Mesodermal cell (in vitro differentiated cells): ENCODE measurements at regions not wholly inside any gene's neighbourhood (a gene's known extent, or its start where the extent isn't known, plus 50 kb on each side); places are given as distances from the start of the nearest gene placed in this dataset.

Experiments
- H3K27ac ChIP-seq: 2 replicates; pipeline ENCODE4 v1.7.0; 2013; ENCODE audit warnings: mild to moderate bottlenecking, low read depth, low read length, moderate library complexity; ENCODE audit not compliant: severe bottlenecking
- H3K36me3 ChIP-seq: 2 replicates; pipeline ENCODE4 v1.7.1; 2013; ENCODE audit warnings: mild to moderate bottlenecking, low read length, moderate library complexity; ENCODE audit not compliant: control insufficient read depth, insufficient read depth
- H3K4me1 ChIP-seq: one replicate; pipeline ENCODE4 v1.7.1; 2013; ENCODE audit warnings: mild to moderate bottlenecking, low read length; ENCODE audit not compliant: insufficient read depth, control insufficient read depth, poor library complexity, severe bottlenecking
- H3K4me3 ChIP-seq: 2 replicates; pipeline ENCODE4 v1.7.0; 2013; ENCODE audit warnings: low read length, control low read depth, mild to moderate bottlenecking; ENCODE audit not compliant: insufficient read depth, poor library complexity, severe bottlenecking; ENCODE audit errors: extremely low read depth
- H3K9me3 ChIP-seq: 2 replicates; pipeline ENCODE4 v1.7.1; 2013; ENCODE audit warnings: mild to moderate bottlenecking, low read length, moderate library complexity; ENCODE audit not compliant: control insufficient read depth
- WGBS, 2 experiments: methylation state at CpG; one replicate each; pipeline ENCODE4 v1.1.5; 2013; ENCODE audit warnings: missing lambda C conversion rate in 2 of 2; ENCODE audit not compliant: insufficient coverage in 2 of 2; 5-methylcytosine and 5-hydroxymethylcytosine counted together

DNA sequence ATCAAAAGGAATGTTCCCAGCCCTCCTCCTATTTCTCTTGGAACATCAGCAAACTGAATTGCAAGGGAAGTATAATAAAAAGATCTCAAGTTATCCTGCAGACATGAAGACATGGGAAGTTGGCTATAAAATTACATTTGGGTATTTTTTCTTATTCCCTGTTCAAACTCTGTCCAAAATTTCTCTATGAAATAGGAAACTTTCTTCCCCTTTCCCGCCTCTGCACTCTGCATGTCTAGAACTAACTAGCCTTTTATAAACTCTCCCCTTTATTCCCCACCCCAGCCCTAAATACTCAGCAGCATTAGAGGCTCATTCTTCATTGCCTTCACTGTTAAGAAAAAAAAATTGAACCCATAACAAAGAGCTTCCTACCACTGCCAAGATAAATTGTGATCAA is 126.7 kb upstream of the EDNRA start:
- Histone ChIP-seq H3K36me3 (no peaks in the 10 kb centered on the region), H3K27ac (no peak overlapping the region), H3K9me3 (no peaks in the 10 kb centered on the region), H3K4me3 (no peak overlapping the region), H3K4me1 (peaks cover 6% of the 10 kb centered on the region)
- 89 to 100% methylated on average over 1 of the region's 1 CpG for WGBS, 2 experiments

DNA sequence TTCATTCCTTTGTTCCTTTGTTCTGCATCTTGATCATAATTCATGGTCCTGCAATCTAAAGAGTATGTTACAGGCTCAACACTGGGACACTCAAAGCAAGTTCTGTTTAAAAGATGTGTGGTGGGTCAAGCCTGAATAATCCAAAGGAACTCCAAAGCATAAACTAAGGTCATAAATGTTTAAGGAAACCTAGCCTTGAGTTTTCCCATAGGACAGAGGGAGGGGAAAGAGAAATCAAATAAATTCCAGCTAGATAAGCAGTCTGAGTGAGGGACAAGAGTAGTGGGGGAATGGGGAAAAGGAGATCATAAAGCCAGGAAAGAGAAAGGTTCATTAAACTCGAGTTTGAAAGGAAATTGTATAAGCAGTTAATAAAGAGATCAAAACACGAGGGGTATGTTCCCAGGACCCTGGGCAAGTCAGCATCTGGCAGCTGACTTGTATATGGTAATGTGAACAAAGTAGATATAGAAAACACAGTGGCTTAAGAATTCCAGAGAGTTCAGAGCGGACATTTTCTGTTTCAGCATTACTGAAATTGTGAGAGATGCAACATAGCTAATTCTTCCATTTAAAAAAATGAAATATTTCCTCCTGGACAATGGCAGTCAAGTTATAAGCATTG is 125.8 kb upstream of the EDNRA start:
- Histone ChIP-seq H3K4me1 (peaks cover 9% of the 10 kb centered on the region), H3K27ac (no peak overlapping the region), H3K36me3 (no peaks in the 10 kb centered on the region), H3K9me3 (no peaks in the 10 kb centered on the region), H3K4me3 (no peak overlapping the region)
- 55 to 67% methylated on average over 2 to 3 of the region's 3 CpGs for WGBS, 2 experiments

DNA sequence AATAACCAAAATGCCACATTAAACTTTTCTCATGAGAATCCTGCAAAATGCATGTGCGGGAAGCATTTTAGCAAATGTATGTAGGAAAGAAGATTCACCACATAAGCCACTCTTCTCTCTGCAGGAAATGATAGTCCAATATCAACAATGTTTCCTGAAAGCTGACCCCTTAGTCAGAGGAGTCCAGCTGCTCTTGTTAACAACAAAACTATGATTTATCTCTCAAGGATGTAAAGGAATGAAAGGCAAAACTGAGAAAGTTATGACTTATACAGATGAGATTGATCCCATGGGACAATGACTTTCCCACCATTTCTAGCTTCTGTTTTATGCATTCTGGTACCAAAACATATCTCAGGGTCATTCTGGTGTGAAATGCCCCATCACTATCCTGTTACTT is 125.0 kb upstream of the EDNRA start:
- no CpG with 5 or more reads among the region's 1 CpG for WGBS, 2 experiments
- no peaks in the 10 kb centered on the region for H3K36me3 ChIP-seq
- H3K9me3 ChIP-seq: no peaks in the 10 kb centered on the region
- peaks cover 16% of the 10 kb centered on the region for H3K4me1 ChIP-seq
- H3K27ac ChIP-seq: no peak overlapping the region
- H3K4me3 ChIP-seq: no peak overlapping the region

DNA sequence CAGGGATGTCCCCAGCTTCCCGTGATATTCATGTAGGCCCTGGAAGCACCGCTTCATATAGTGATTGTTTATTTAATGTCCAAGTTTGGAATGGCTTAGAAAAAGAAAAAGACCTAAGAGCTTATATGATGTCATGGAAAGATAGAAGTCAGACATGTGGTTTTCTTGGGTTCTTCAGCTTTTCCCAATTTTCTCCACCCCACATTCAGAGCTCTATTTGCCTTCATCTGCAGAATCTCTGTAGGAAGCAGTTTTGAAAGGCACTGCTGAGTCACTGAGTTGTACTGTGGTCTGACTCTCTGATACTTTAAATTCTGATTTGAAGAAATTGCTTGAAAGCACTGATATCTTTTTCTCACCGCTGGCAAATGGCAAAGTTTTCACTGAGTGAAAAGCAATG is 120.6 kb upstream of the EDNRA start:
- Histone ChIP-seq H3K36me3 (no peaks in the 10 kb centered on the region), H3K9me3 (no peaks in the 10 kb centered on the region), H3K4me3 (no peak overlapping the region), H3K27ac (peak overlapping the region; percentile 77), H3K4me1 (peaks cover 20% of the 10 kb centered on the region)
- no CpG with 5 or more reads among the region's 3 CpGs for WGBS, 2 experiments

DNA sequence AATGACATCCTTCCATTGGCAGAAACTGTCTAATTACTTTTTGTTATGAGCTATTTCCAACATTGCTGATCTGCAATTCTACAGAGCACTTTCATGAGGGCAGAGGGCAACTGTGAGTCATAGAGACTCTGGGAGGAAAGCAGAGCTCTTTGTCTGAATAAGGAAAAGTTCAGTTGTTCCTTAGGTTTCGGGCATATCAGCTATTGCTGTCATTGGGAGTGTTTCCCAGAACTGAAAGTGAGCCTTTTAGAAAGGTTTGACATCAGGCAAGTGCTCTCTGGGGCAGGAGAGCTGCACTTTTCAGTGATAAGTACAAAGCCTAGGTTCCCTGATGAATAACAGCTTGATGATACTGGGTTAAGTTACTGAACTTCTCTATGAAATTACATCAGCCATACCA is 119.2 kb upstream of the EDNRA start:
- Histone ChIP-seq H3K9me3 (no peaks in the 10 kb centered on the region), H3K4me3 (no peak overlapping the region), H3K36me3 (no peaks in the 10 kb centered on the region), H3K27ac (peak overlapping the region; percentile 89), H3K4me1 (peaks cover 14% of the 10 kb centered on the region)
- WGBS, 2 experiments: 36 to 60% methylated on average over 1 of the region's 1 CpG

DNA sequence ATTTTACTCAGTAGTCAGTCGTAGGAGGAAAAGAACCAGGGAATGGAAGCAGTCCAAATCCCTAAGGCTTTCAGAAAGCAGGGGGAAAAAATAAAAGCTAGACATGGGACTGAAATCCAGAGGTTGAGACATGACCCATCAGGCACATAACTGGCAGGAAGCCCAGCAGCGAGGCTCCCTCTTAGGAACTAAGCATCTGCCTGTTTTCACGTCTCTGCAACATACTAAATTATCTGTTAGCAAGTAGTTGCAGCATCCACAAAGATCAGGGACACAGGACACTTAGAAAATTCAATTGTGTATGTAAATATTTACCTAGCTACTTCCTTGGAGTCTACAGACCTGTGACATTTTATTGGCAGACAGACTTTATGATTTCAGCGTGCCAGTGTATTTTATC is 118.0 kb upstream of the EDNRA start:
- Histone ChIP-seq H3K4me3 (no peak overlapping the region), H3K36me3 (no peaks in the 10 kb centered on the region), H3K27ac (no peak overlapping the region), H3K4me1 (peaks cover 14% of the 10 kb centered on the region), H3K9me3 (no peaks in the 10 kb centered on the region)
- 85 to 93% methylated on average over 2 of the region's 4 CpGs for WGBS, 2 experiments

GRCh38 chr4:147363514-147363913 is 117.4 kb upstream of the EDNRA start:
- H3K4me1 ChIP-seq: peaks cover 14% of the 10 kb centered on the region
- no peak overlapping the region for H3K27ac ChIP-seq
- no peaks in the 10 kb centered on the region for H3K36me3 ChIP-seq
- 86 to 90% methylated on average over 1 of the region's 2 CpGs for WGBS, 2 experiments
- no peak overlapping the region for H3K4me3 ChIP-seq
- H3K9me3 ChIP-seq: no peaks in the 10 kb centered on the region

DNA sequence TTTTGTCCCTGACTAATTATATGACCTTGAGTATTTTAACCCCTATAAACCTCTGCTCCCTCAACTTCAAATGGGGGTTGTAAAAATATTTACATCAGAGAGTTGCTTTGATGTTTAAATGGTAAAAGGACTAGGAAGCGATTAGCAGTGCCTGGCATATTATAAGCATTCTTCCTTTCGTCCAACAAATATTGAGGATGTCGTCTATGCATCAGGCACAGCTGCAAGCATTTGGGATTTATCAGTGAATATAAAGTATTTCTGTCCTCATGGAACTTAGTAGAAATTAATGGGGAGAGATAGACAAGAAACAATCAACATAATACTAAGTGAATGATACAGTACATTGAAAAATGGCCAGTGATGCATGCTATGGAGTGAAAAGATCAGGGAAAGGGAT is 115.5 kb upstream of the EDNRA start:
- H3K4me1 ChIP-seq: peaks cover 9% of the 10 kb centered on the region
- H3K9me3 ChIP-seq: no peaks in the 10 kb centered on the region
- 100% methylated on average over 2 of the region's 3 CpGs for WGBS, 2 experiments
- H3K27ac ChIP-seq: no peak overlapping the region
- no peaks in the 10 kb centered on the region for H3K36me3 ChIP-seq
- no peak overlapping the region for H3K4me3 ChIP-seq

DNA sequence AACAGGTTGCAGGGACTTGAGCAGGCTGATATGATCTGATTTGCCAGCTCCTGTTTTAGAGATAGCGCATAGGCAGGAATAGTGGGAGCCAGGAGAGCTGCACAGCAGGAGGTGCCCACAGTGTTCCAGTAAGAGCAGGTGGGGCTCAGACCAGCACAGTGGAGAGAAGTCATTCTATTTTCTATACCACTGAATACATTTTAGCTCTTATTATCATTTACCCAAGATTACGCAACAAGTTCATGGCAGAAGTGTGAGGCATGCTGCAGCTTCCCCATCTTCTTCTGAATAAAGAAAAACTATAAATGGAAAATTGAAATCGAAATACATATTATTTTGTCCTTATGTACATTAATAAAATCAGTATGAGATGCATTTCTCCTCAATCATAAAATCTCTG is 114.7 kb upstream of the EDNRA start:
- Histone ChIP-seq H3K4me1 (peaks cover 1% of the 10 kb centered on the region), H3K27ac (no peak overlapping the region), H3K4me3 (no peak overlapping the region), H3K36me3 (no peaks in the 10 kb centered on the region), H3K9me3 (no peaks in the 10 kb centered on the region)
- 60 to 100% methylated on average over 1 of the region's 3 CpGs for WGBS, 2 experiments

- H3K4me1 ChIP-seq: no peaks in the 10 kb centered on the region
- H3K9me3 ChIP-seq: no peaks in the 10 kb centered on the region
- no peaks in the 10 kb centered on the region for H3K36me3 ChIP-seq
- no peak overlapping the region for H3K4me3 ChIP-seq
- no peak overlapping the region for H3K27ac ChIP-seq
These were observed 113.0 kb upstream of the EDNRA start for GRCh38 chr4:147367891-147368290.

GRCh38 chr4:147368948-147369347 is 111.9 kb upstream of the EDNRA start:
- Histone ChIP-seq H3K4me1 (no peaks in the 10 kb centered on the region), H3K9me3 (no peaks in the 10 kb centered on the region), H3K36me3 (no peaks in the 10 kb centered on the region), H3K4me3 (no peak overlapping the region), H3K27ac (no peak overlapping the region)
